ENCODE measurements at regions not wholly inside any gene's neighbourhood (a gene's known extent, or its start where the extent isn't known, plus 50 kb on each side); places are given as distances from the start of the nearest gene placed in this dataset.

DNA sequence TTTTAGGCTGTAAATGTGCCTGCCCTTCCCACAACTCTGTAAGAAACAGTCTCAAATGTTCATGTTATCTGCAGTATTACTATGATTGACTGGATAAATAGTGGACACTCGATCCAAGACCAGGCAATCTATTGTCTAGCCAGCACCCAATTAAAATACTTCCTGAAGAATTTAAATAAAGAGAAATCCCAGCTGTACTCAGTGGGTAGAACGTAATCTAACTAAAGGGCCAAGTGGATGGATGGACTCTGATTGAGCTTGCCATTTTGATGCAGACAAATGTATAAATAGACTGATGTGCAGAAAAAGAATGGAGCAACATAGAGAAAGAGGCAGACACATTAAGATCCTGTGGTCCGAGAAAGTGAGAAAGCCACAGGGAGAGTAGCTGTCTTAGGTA, 158.0 kb downstream of the IPMK start:
- Histone ChIP-seq H3K4me3 (ENCODE audit: low read depth, low read length) (no peak overlapping the region), H3K4me1 (no peaks in the 10 kb centered on the region), H3K79me2 (no peaks in the 10 kb centered on the region), H3K27me3 (ENCODE audit: control insufficient read depth, insufficient read depth, low read length) (no peaks in the 10 kb centered on the region), H3K9me3 (ENCODE audit: control insufficient read depth, low read length) (no peaks in the 10 kb centered on the region), H3K9ac (no peak overlapping the region), H3K4me2 (ENCODE audit: low read length) (no peak overlapping the region), H3K36me3 (ENCODE audit: control insufficient read depth, insufficient read depth, low read length) (no peaks in the 10 kb centered on the region), H3K27ac (no peak overlapping the region), H2AFZ (no peak overlapping the region)
- TF ChIP-seq, protein P1, sequence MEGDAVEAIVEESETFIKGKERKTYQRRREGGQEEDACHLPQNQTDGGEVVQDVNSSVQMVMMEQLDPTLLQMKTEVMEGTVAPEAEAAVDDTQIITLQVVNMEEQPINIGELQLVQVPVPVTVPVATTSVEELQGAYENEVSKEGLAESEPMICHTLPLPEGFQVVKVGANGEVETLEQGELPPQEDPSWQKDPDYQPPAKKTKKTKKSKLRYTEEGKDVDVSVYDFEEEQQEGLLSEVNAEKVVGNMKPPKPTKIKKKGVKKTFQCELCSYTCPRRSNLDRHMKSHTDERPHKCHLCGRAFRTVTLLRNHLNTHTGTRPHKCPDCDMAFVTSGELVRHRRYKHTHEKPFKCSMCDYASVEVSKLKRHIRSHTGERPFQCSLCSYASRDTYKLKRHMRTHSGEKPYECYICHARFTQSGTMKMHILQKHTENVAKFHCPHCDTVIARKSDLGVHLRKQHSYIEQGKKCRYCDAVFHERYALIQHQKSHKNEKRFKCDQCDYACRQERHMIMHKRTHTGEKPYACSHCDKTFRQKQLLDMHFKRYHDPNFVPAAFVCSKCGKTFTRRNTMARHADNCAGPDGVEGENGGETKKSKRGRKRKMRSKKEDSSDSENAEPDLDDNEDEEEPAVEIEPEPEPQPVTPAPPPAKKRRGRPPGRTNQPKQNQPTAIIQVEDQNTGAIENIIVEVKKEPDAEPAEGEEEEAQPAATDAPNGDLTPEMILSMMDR (IDR thresholded peaks at IDR 0.05), result no peak

DNA sequence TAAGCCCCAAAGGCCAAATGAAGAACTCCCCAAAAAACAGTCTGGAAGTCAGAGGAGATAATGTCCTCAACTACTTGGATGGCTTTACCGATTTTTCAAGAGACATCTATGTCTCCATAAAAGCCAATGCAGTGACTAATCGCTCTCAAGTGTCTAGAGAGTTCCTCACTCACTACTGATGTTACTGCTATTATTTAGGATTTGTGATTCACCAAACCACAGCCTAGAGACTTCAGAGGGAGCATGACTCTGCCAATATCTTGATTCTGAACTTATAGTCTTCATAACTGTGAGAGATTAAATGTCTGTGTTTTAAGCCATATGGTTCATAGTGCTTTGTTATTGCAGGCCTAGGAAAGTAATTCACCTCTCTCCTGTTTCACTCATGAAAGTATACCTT, 160.2 kb downstream of the IPMK start:
- Histone ChIP-seq H3K9ac (no peak overlapping the region), H3K27me3 (ENCODE audit: control insufficient read depth, insufficient read depth, low read length) (no peaks in the 10 kb centered on the region), H3K4me3 (ENCODE audit: low read depth, low read length) (no peak overlapping the region), H3K9me3 (ENCODE audit: control insufficient read depth, low read length) (no peaks in the 10 kb centered on the region), H3K4me1 (no peaks in the 10 kb centered on the region), H3K79me2 (no peaks in the 10 kb centered on the region), H3K36me3 (ENCODE audit: control insufficient read depth, insufficient read depth, low read length) (no peaks in the 10 kb centered on the region), H3K27ac (no peak overlapping the region), H3K4me2 (ENCODE audit: low read length) (no peak overlapping the region), H2AFZ (no peak overlapping the region)
- TF ChIP-seq, protein P1 (IDR thresholded peaks at IDR 0.05), result no peak

DNA sequence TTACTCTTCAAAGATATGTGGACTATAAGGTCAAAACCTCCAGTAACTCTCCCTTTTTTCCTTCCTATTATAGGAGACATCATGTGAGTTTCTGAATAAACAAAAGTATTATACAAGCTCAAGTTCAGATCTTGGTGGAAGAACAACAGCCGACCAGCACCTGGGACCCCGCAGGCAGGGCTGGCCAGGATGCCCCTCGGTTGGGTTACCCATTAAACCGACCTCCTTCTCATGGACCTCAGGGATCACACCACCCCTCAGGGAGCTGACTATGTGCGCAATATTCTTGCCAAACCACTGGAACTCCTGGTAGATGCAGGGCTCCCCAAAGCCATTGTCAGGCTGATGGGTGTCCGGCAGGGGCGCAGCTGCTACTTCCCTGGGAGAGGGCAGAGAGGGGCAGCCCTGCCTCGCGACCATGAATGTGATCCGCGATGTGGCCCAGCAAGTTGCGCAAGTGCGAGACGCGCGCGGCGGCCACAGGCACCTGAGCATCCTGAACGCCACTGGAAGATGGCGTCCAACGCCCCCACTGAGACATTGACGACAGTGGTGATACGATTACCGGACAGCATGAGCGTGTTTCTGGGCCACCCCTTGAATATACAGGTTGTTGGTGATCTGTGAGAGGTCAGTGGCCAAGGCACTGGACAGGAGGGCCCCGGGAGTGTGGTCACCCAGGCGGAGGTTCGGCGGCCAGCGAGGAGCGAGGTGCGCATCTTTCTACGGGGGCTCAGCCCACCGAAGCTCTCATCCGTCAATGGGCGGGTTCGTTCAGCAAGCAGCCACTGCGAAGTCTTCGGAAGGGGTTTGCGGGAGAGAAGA, 161.3 kb downstream of the IPMK start:
- H3K9me3 ChIP-seq (ENCODE audit: control insufficient read depth, low read length), result no peaks in the 10 kb centered on the region
- no peak overlapping the region for H3K4me3 ChIP-seq (ENCODE audit: low read depth, low read length)
- no peak overlapping the region for H3K9ac ChIP-seq
- H3K79me2 ChIP-seq, result no peaks in the 10 kb centered on the region
- TF ChIP-seq, protein P1 (IDR thresholded peaks at IDR 0.05), result no peak
- H3K36me3 ChIP-seq (ENCODE audit: control insufficient read depth, insufficient read depth, low read length), result no peaks in the 10 kb centered on the region
- H3K27me3 ChIP-seq (ENCODE audit: control insufficient read depth, insufficient read depth, low read length), result no peaks in the 10 kb centered on the region
- no peak overlapping the region for H2AFZ ChIP-seq
- H3K4me2 ChIP-seq (ENCODE audit: low read length), result no peak overlapping the region
- H3K4me1 ChIP-seq, result no peaks in the 10 kb centered on the region
- H3K27ac ChIP-seq, result no peak overlapping the region

DNA sequence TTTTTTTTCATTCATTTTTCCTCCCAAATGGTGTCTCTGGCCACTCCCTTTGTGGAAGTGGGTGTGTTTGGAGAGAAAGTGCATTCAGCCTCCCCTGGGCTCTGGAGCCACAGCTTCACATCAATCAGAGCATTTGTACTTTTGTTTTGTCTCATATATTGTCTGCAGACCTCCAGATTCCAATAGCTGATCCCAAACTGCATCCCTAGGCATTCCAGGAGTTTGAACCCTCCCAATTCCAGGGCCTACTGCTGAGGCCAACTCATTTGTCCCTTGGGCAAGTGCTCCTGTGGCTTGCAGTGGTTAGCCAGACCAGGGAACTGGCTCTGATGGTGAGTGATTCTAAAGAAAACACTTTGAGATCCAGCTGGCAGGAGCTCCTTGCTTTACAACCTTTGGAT, 163.3 kb downstream of the IPMK start:
- TF ChIP-seq, protein P1 (IDR thresholded peaks at IDR 0.05), result no peak
- Histone ChIP-seq H3K4me1 (no peaks in the 10 kb centered on the region), H3K27me3 (ENCODE audit: control insufficient read depth, insufficient read depth, low read length) (no peaks in the 10 kb centered on the region), H2AFZ (no peak overlapping the region), H3K4me3 (ENCODE audit: low read depth, low read length) (no peak overlapping the region), H3K4me2 (ENCODE audit: low read length) (no peak overlapping the region), H3K27ac (no peak overlapping the region), H3K9ac (no peak overlapping the region), H3K9me3 (ENCODE audit: control insufficient read depth, low read length) (no peaks in the 10 kb centered on the region), H3K36me3 (ENCODE audit: control insufficient read depth, insufficient read depth, low read length) (no peaks in the 10 kb centered on the region), H3K79me2 (no peaks in the 10 kb centered on the region)

DNA sequence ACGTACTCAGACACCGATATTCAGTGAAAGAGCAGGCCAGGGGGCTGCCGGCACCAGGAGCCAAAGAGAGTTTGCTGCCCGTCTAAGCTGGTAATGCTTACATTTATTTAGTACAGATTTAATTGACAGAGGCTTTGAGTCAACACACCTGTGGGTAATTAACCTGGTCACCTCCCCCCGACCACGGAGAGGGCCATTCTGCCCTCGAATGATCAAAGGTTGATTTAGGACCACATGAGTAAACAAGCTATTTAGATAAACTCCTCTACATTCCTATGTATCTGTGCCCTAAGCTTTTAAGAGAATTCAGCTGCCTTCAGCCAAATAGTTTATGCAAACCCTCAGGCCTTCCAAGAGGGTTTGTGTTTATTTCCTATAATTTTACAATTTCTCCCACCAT, 164.8 kb downstream of the IPMK start:
- Histone ChIP-seq H3K4me1 (no peaks in the 10 kb centered on the region), H3K27me3 (ENCODE audit: control insufficient read depth, insufficient read depth, low read length) (no peaks in the 10 kb centered on the region), H3K4me3 (ENCODE audit: low read depth, low read length) (no peak overlapping the region), H2AFZ (no peak overlapping the region), H3K27ac (no peak overlapping the region), H3K9ac (no peak overlapping the region), H3K9me3 (ENCODE audit: control insufficient read depth, low read length) (no peaks in the 10 kb centered on the region), H3K36me3 (ENCODE audit: control insufficient read depth, insufficient read depth, low read length) (no peaks in the 10 kb centered on the region), H3K4me2 (ENCODE audit: low read length) (no peak overlapping the region), H3K79me2 (no peaks in the 10 kb centered on the region)
- TF ChIP-seq, protein P1 (IDR thresholded peaks at IDR 0.05), result no peak

Data from parathyroid adenoma (tissue), 2 donors.